ENCODE measurements at regions not wholly inside any gene's neighbourhood (a gene's known extent, or its start where the extent isn't known, plus 50 kb on each side); places are given as distances from the start of the nearest gene placed in this dataset.

DNA sequence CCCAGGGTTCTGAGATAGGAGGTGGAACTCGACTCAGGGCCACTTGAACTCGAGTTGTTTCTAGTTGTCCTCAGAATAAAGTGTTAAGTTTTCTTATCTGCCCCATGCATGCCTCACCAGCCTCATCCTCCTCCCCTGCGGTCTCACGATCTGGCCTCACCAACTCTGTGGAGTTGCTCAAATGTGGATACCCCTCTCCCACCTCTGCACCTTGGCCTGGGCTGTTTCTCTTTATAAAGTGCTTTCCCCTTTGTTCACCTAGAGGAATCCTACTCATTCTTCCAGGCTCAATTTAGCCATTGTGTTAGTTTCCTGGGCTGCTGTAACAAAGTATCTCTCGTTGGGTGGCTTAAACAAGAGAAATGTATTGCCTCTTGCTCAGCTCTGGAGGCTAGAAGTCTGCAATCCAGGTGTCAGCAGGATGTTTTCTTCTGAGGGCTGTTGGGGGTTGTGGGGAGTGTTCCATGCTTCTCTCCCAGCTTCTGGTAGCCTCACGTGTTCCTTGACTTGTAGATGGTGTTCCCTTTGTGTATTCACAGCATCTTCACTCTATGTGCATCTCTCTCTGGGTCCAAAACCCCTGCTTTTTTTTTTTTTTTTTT, 100.7 kb downstream of the MEX3B start (continued):
- TF ChIP-seq NONO (IDR thresholded peaks at IDR 0.05; ENCODE audit: low read depth in 2 of 2, low read length in 1 of 2): no peak
- TF ChIP-seq SETDB1 (IDR thresholded peaks at IDR 0.05; ENCODE audit: low read length): no peak
- TF ChIP-seq, protein P1, sequence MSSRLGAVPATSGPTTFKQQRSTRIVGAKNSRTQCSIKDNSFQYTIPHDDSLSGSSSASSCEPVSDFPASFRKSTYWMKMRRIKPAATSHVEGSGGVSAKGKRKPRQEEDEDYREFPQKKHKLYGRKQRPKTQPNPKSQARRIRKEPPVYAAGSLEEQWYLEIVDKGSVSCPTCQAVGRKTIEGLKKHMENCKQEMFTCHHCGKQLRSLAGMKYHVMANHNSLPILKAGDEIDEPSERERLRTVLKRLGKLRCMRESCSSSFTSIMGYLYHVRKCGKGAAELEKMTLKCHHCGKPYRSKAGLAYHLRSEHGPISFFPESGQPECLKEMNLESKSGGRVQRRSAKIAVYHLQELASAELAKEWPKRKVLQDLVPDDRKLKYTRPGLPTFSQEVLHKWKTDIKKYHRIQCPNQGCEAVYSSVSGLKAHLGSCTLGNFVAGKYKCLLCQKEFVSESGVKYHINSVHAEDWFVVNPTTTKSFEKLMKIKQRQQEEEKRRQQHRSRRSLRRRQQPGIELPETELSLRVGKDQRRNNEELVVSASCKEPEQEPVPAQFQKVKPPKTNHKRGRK (tag; IDR thresholded peaks at IDR 0.05): no peak
- no peak for TF ChIP-seq ZNF354B (CRISPR knock-in tag; IDR thresholded peaks at IDR 0.05)
- no peak for TF ChIP-seq ZC3H11A (IDR thresholded peaks at IDR 0.05; ENCODE audit: low read depth, low read length)
- no peak for TF ChIP-seq SNRNP70 (optimal IDR thresholded peaks at IDR 0.05; ENCODE audit: low read depth, low read length)
- no peak for TF ChIP-seq ASH1L (IDR thresholded peaks at IDR 0.05; ENCODE audit: borderline replicate concordance, low read depth, partially characterized antibody)
- TF ChIP-seq, protein P2, sequence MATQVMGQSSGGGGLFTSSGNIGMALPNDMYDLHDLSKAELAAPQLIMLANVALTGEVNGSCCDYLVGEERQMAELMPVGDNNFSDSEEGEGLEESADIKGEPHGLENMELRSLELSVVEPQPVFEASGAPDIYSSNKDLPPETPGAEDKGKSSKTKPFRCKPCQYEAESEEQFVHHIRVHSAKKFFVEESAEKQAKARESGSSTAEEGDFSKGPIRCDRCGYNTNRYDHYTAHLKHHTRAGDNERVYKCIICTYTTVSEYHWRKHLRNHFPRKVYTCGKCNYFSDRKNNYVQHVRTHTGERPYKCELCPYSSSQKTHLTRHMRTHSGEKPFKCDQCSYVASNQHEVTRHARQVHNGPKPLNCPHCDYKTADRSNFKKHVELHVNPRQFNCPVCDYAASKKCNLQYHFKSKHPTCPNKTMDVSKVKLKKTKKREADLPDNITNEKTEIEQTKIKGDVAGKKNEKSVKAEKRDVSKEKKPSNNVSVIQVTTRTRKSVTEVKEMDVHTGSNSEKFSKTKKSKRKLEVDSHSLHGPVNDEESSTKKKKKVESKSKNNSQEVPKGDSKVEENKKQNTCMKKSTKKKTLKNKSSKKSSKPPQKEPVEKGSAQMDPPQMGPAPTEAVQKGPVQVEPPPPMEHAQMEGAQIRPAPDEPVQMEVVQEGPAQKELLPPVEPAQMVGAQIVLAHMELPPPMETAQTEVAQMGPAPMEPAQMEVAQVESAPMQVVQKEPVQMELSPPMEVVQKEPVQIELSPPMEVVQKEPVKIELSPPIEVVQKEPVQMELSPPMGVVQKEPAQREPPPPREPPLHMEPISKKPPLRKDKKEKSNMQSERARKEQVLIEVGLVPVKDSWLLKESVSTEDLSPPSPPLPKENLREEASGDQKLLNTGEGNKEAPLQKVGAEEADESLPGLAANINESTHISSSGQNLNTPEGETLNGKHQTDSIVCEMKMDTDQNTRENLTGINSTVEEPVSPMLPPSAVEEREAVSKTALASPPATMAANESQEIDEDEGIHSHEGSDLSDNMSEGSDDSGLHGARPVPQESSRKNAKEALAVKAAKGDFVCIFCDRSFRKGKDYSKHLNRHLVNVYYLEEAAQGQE (IDR thresholded peaks at IDR 0.05; ENCODE audit: borderline replicate concordance): 0 out of 2 replicates have a peak, but pooled peaks have one; percentile 13
- TF ChIP-seq, protein P2 (CRISPR knock-in tag; IDR thresholded peaks at IDR 0.05; ENCODE audit: low read depth): no peak
- no peak for TF ChIP-seq MYBL2 (IDR thresholded peaks at IDR 0.05; ENCODE audit: low read depth)
- TF ChIP-seq MYBL2 (CRISPR knock-in tag; IDR thresholded peaks at IDR 0.05; ENCODE audit: borderline replicate concordance): no peak
- no peak for TF ChIP-seq NR2C2 (CRISPR knock-in tag; IDR thresholded peaks at IDR 0.05)
- no peak for TF ChIP-seq NR2C2 (tag; IDR thresholded peaks at IDR 0.05)
- TF ChIP-seq, protein P3, sequence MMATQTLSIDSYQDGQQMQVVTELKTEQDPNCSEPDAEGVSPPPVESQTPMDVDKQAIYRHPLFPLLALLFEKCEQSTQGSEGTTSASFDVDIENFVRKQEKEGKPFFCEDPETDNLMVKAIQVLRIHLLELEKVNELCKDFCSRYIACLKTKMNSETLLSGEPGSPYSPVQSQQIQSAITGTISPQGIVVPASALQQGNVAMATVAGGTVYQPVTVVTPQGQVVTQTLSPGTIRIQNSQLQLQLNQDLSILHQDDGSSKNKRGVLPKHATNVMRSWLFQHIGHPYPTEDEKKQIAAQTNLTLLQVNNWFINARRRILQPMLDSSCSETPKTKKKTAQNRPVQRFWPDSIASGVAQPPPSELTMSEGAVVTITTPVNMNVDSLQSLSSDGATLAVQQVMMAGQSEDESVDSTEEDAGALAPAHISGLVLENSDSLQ (IDR thresholded peaks at IDR 0.05): no peak
- peak; percentile 74; the same call in 1 of the 2 replicates for TF ChIP-seq PHB2 (IDR thresholded peaks at IDR 0.05; ENCODE audit: low read depth)
- TF ChIP-seq, protein P4, sequence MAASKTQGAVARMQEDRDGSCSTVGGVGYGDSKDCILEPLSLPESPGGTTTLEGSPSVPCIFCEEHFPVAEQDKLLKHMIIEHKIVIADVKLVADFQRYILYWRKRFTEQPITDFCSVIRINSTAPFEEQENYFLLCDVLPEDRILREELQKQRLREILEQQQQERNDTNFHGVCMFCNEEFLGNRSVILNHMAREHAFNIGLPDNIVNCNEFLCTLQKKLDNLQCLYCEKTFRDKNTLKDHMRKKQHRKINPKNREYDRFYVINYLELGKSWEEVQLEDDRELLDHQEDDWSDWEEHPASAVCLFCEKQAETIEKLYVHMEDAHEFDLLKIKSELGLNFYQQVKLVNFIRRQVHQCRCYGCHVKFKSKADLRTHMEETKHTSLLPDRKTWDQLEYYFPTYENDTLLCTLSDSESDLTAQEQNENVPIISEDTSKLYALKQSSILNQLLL (CRISPR knock-in tag; IDR thresholded peaks at IDR 0.05; ENCODE audit: borderline replicate concordance): no peak
- peak; percentile 14 to 70; a peak in 2 of 4 replicates for TF ChIP-seq FOXK2 (conservative IDR thresholded peaks at IDR 0.05 in 1 of 2, IDR thresholded peaks at IDR 0.05 in 1 of 2; ENCODE audit: low read depth in 2 of 2)
